NOMO-1 treated with DMSO at 0.1 percent for 48 hours (cell line): ENCODE measurements at regions not wholly inside any gene's neighbourhood (a gene's known extent, or its start where the extent isn't known, plus 50 kb on each side); places are given as distances from the start of the nearest gene placed in this dataset.

Source experiments
- DNase-seq: peaks from one replicate; lab custom pipeline; 2025; ENCODE audit not compliant: unreplicated experiment; lab: John Stamatoyannopoulos, UW

DNA sequence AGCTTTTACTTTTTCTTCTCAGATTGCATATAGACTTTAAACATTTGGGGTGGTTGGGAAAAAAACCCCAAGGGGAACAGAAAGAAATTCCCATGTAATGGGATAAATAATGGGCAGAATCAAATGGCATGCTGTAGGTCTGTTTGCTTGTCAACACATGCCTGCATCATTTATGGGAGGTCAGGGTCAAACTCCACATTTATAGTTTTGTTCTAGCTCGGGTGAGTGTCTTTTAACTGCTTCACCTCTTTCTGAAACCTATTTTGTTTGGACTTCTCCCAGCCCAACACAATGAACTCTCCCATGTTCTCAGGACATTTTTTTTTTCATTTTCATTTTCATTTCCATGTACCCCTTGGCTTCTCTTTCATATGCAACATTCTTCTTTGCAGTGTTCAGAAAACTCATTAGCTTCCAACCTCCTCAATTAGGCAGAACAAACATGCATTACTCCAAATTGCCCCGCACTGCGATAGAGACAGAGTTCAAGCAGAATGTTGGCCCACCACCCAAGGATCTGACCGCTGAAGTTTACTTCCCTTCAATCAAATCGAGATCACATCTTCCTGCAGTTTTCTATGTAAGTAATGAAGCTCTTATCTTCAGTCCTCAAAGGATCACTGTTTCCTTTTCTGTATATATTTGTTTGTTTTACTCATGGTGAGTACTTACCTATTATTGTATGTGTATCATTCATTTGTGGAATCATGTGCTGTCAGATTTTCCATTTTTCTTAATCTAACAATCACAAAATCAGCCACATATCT, 354.6 kb downstream of the ZSWIM6 start:
- no peak for DNase-seq

- DNase-seq, result no peak
Measured at GRCh38 chr5:61687371-61687770, 355.3 kb downstream of the ZSWIM6 start.

DNA sequence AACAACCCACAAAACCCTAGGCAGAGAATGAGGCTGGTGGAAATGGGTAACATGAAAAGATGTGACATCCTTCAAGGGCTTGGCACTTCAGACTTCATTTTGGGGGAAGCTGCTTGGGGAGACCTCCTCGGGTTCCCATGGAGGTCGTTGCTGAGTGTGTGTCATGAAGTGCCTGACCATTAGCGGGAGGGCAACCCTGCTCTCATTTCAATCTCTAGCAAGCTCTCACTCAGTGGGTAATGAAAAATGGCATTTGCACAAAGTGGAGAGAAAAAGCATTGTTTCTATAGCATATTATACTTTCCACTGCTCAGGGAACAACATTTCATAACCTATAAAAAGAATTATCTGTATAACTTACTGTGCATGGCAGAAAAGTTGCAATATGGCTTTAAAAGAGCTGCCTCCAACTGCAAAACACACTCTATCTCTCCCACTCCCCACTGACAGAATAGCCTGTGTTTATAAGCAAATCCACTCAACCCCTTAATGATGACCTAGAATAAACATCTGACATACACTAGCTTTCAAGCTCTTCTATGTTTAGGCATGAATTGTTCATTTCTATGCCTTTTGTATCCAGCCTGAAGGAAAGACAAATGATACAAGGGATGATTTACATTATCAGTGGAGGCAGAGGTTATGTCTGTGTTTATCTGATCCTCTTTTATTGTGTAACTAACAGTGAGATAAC, 357.2 kb downstream of the ZSWIM6 start:
- DNase-seq, result no peak

- DNase-seq, result no peak
Measured at GRCh38 chr5:61697809-61698558, 365.9 kb downstream of the ZSWIM6 start.

DNA sequence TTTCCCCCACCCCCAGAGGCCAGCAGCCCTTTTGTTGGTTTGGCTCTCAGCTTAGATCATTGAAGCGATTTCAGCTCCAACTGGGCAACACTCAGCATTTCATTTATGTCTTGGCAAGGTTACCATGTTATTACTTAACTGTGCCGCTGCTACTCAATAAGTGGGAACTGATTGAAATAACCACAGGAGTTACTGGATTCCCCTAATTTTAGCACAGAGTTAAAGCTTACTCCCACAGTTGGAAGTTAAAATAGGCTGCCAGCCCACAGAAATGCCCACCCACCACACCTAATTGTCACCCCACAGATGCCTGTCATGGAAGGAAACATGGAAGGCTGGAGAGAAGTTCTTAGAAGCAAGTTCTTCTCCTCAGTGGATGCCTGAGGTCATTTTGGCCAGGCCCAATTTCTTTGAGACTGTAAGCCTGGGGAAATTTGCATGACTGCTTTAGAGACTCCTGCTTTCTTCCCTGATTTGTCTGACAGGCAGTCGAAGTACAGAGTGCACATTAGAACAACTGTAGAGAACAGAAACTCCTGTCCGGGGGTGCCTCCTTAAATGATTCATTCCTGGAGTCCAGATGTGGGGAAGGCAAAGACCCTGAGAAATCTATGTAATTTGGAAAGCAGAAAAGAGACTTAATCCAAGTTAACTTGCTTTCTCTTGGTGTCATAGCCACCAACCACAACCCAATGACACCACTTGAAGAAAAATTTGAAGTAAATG, 370.0 kb downstream of the ZSWIM6 start:
- DNase-seq, result no peak

- no peak for DNase-seq
Measured at GRCh38 chr5:61702784-61703183, 370.7 kb downstream of the ZSWIM6 start.

- no peak for DNase-seq
Measured at GRCh38 chr5:61704289-61704688, 372.2 kb downstream of the ZSWIM6 start.

DNA sequence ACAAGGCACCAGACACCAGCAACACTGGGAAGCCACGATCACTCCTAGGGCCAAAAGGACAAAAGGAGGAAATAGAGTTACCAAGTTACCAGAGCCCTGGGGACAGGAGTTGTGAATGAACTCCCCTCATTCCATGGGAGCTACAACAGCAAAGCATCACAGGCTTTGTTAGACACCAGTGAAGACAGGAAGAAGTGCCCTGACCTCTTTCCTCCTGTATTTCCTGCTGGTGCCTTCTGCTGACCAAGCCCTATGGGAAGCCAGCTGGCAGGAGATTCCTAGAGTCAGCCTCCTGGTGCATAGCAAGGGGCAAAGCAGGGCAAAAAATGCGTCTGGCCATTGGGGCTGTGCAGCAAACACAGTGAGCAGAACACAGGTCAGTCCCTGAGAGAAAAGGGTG, 374.7 kb downstream of the ZSWIM6 start:
- no peak for DNase-seq

DNA sequence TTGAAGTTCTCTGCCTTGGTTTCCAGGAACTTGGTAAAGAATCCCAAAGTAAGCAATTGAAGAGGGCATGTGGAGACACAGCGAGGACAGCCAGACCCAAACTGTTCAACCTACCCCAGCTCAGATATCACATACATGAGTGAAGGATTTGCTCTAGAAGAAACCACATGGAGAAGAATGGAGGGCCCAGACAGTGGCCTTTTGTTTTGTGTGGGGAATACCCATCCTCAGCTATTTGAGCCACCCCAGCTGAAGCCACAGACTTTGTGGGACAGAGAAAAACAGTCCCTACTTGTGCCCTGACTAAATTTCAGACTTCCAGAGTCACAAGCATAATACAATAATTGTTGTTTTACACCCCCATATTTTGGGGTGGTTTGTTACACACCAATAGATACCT, 387.1 kb downstream of the ZSWIM6 start:
- DNase-seq, result no peak

DNA sequence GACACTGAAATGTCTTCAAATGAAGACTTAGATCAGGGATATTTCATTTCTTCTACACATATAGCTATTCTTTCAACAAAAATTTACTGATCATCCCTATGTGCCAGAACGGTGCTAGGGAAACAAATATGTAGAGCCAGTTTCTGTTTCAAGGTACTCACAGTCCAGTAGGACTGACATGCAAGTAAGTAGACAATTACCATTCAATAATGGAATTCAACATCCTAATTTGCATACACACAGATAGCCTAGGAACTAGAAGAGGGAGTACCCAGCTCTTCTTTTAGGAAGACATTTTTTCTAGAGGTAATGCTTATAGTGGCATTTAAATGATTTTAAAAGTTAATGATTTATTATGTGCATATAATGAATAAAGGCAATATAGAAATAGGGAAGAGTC, 388.8 kb downstream of the ZSWIM6 start:
- no peak for DNase-seq

GRCh38 chr5:61724102-61724501, 392.0 kb downstream of the ZSWIM6 start:
- no peak for DNase-seq

DNA sequence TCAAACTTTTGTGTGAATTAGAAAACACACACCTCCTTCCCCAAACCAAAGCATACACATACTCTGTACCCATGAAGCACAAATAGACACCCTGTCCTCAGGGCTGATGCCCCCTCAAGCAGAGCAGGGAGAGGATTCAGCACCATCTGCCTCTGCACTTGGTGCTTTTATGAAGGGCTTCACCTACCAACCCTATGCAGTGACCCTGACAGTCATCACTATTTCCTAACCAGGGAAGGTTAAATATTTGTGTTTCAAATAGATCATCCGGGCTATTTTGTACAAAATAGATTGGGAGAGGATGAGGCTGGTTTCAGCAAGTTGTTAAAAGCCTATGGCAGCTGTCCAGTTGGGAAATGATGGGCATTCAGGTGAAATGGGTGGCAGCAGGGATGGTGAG, 396.2 kb downstream of the ZSWIM6 start:
- no peak for DNase-seq

GRCh38 chr5:61730866-61731265, 398.8 kb downstream of the ZSWIM6 start:
- DNase-seq, result no peak

GRCh38 chr5:61731267-61731945, 399.3 kb downstream of the ZSWIM6 start:
- no peak for DNase-seq

DNA sequence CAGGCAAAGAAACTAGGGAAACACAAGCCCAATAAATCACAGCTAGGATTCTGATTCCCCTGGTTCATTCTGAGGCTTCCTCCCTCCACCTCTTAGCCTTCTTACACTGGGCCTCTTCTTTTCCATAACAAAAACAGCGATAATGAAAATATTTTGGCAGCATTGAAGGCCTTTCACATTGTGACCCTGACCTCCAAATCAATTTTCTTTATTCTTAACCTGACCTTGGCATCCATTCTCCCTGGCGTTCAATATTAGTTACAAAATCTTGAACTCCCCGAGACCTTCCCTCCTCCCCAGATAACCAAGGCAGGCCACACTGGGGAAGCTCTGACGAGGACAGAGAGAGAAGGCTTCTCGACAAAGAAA, 399.9 kb downstream of the ZSWIM6 start:
- no peak for DNase-seq

DNA sequence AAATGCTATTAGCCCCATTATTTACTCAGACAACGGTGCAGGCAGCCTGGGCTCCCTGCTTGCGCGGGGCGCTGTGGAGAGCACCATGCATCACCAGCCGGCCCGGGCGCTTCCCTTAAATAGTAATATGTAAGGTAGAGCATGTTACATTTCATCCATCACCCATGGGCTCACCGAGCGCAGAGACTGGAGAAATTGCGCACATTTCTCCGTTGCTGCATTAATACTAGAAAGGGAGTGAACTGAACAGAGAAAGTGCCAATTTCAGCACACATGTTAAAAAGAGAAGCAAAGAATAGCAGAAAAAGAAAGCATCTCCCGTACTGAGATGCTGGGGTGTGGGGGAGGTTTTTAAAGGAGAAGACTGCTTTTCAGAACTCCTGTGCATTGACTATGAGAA, 400.3 kb downstream of the ZSWIM6 start:
- no peak for DNase-seq

GRCh38 chr5:61732796-61733195, 400.7 kb downstream of the ZSWIM6 start:
- DNase-seq, result no peak

DNA sequence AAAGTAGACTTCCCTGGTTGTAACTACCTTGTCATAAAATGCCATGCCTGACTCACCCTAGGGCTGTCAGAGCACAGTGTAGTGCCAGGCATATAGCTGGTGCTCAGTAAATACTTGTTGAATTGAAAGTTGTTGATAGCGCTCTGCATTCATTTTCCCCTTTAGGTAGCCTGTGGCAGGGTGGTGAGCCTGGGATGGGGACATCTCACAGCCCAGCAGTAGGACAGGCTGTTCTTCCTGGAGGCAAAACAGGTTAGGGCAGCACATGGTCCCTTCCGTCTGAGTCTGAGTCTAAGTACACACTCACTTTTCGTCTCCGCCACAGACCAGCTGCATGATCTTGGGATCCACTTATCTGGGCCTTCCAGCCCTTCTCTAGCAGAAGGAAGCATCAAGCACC, 401.9 kb downstream of the ZSWIM6 start:
- DNase-seq, result no peak

- DNase-seq, result no peak
Measured at GRCh38 chr5:61734966-61735365, 402.9 kb downstream of the ZSWIM6 start.

DNA sequence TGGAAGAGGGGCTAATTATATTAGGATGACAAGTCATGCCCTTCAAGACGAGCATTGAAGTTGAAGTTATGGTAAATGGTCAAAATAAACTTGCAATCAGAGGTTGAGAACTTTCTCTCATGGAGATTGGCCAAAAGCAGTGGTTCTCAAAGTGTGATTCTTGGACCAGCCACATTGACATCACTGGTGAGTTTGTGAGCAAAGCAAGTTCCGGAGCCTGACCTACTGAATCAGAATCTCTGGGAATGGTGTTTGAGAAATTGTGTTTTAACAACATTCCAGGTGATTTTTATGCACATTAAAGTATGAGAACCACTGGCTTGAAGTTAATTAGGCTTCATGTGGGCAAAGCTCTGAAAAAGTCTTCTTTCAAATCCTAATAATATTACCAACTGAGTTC, 403.5 kb downstream of the ZSWIM6 start:
- no peak for DNase-seq

- no peak for DNase-seq
Measured at GRCh38 chr5:61735995-61736394, 403.9 kb downstream of the ZSWIM6 start.
